WTC11 (cell line): ENCODE measurements at regions not wholly inside any gene's neighbourhood (a gene's known extent, or its start where the extent isn't known, plus 50 kb on each side); places are given as distances from the start of the nearest gene placed in this dataset.

Experiments used
- CREB1 ChIP-seq: sonication (generic); formaldehyde crosslinking; IDR thresholded peaks from 2 replicates; pipeline ENCODE4 v1.8.0; 2023; ENCODE audit warnings: mild to moderate bottlenecking, missing genetic modification reagents
- TF ChIP-seq, protein P1 (sequence below): fragments of 200-600 bp; IDR thresholded peaks from 2 replicates; pipeline ENCODE4 v1.8.0; 2022; ENCODE audit warnings: antibody characterized with exemption
- TF ChIP-seq, protein P2 (sequence below): sonication (generic); formaldehyde crosslinking; IDR thresholded peaks from 2 replicates; pipeline ENCODE4 v1.8.1; 2023; ENCODE audit warnings: mild to moderate bottlenecking, moderate library complexity, missing genetic modification reagents

DNA sequence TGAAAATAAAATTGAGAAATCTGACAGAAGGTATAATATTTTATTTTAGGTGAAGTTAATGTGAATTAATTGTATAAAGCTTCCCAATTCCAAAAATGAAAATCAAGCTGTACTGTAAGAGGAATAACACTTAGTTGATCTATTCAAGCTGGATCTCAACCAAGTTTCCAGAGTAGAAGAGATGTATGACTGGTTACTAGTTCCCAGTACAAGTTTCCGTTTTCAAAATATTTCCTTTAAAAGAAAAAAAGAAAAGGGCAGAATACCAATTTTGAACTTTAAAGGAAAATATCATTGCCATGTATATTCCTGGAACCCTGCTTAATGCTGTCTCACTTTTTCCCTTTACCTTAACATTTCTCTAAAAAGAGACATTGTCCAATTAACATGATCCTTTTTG lies 308.5 kb downstream of the IRS1 start:
- TF ChIP-seq, protein P1, sequence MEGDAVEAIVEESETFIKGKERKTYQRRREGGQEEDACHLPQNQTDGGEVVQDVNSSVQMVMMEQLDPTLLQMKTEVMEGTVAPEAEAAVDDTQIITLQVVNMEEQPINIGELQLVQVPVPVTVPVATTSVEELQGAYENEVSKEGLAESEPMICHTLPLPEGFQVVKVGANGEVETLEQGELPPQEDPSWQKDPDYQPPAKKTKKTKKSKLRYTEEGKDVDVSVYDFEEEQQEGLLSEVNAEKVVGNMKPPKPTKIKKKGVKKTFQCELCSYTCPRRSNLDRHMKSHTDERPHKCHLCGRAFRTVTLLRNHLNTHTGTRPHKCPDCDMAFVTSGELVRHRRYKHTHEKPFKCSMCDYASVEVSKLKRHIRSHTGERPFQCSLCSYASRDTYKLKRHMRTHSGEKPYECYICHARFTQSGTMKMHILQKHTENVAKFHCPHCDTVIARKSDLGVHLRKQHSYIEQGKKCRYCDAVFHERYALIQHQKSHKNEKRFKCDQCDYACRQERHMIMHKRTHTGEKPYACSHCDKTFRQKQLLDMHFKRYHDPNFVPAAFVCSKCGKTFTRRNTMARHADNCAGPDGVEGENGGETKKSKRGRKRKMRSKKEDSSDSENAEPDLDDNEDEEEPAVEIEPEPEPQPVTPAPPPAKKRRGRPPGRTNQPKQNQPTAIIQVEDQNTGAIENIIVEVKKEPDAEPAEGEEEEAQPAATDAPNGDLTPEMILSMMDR, result no peak
- TF ChIP-seq, protein P2, sequence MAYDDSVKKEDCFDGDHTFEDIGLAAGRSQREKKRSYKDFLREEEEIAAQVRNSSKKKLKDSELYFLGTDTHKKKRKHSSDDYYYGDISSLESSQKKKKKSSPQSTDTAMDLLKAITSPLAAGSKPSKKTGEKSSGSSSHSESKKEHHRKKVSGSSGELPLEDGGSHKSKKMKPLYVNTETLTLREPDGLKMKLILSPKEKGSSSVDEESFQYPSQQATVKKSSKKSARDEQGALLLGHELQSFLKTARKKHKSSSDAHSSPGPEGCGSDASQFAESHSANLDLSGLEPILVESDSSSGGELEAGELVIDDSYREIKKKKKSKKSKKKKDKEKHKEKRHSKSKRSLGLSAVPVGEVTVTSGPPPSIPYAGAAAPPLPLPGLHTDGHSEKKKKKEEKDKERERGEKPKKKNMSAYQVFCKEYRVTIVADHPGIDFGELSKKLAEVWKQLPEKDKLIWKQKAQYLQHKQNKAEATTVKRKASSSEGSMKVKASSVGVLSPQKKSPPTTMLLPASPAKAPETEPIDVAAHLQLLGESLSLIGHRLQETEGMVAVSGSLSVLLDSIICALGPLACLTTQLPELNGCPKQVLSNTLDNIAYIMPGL (CRISPR knock-in tag), result no peak
- no peak for TF ChIP-seq CREB1 (CRISPR knock-in tag)
